ENCODE measurements at regions not wholly inside any gene's neighbourhood (a gene's known extent, or its start where the extent isn't known, plus 50 kb on each side); places are given as distances from the start of the nearest gene placed in this dataset.

DNA sequence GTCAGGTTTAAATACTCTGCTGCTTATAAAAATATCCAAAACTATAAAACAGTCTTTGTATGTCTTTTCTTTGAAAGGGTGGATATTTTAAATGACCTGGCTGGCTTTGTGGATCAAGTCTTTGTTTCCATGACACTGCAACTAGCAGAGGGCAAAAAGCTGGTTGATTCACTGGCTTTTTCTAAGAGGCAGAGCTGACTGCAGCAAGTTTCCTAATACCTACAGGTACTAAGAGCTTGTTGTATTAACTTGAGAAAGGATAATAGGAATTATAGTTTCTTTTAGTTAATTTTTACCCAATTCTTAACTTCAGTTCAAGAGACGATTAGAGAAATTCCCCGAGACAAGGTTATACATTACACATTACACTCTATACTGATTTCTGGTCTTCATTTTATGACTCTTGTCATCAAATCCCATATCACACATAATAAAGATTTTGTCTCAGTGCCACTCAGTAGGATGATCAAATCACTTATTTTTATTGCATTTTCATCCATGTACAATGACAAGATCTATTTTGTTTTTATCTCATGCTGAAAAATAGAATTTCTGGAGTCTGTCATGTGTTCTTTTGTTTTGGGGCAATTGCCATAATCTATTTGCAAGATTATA lies 120.1 kb upstream of the RIMS1 start:
- Mint-ChIP-seq H3K27ac (no peak overlapping the region), H3K36me3 (ENCODE audit: low read depth) (no peaks in the 10 kb centered on the region), H3K4me3 (no peak overlapping the region), H3K27me3 (ENCODE audit: insufficient read depth) (peaks cover 13% of the 10 kb centered on the region), H3K4me1 (ENCODE audit: low read depth) (no peaks in the 10 kb centered on the region), H3K9me3 (no peaks in the 10 kb centered on the region)
- TF ChIP-seq CTCF (IDR thresholded peaks at IDR 0.05), result no peak
- DNase-seq, result no peak

- no peak for DNase-seq
- Mint-ChIP-seq H3K9me3 (no peaks in the 10 kb centered on the region), H3K27ac (no peak overlapping the region), H3K4me3 (no peak overlapping the region), H3K4me1 (ENCODE audit: low read depth) (no peaks in the 10 kb centered on the region), H3K36me3 (ENCODE audit: low read depth) (no peaks in the 10 kb centered on the region), H3K27me3 (ENCODE audit: insufficient read depth) (peaks cover 13% of the 10 kb centered on the region)
- no peak for TF ChIP-seq CTCF (IDR thresholded peaks at IDR 0.05)
Measured at GRCh38 chr6:71766796-71767195, 119.6 kb upstream of the RIMS1 start.

- Mint-ChIP-seq H3K27ac (no peak overlapping the region), H3K4me3 (no peak overlapping the region), H3K36me3 (ENCODE audit: low read depth) (no peaks in the 10 kb centered on the region), H3K9me3 (no peaks in the 10 kb centered on the region), H3K4me1 (ENCODE audit: low read depth) (no peaks in the 10 kb centered on the region), H3K27me3 (ENCODE audit: insufficient read depth) (peaks cover 10% of the 10 kb centered on the region)
- no peak for DNase-seq
- TF ChIP-seq CTCF (IDR thresholded peaks at IDR 0.05), result no peak
Measured at GRCh38 chr6:71768356-71768755, 118.0 kb upstream of the RIMS1 start.

DNA sequence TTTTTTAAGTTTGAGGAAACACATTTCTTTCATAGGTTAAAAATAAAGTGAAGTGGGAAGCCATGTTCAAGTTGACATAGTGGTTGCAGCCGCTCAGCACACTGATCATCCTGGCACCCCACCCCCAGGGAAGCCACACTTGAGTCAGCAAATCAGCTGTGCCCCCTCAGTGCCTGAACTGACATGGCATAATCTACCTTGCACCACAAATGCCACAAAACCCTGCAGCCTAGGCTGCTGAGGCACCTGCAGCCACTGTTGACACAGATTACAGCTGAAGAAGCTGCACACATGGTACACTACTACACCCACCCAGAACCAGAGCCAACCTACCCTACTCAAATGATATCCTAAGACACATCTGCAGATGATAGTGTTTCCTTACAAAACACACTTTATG lies 77.5 kb upstream of the RIMS1 start:
- no peak for TF ChIP-seq CTCF (IDR thresholded peaks at IDR 0.05)
- no peak for DNase-seq
- no peaks in the 10 kb centered on the region for H3K4me1 Mint-ChIP-seq (ENCODE audit: low read depth)
- no peak overlapping the region for H3K27ac Mint-ChIP-seq
- peaks cover 16% of the 10 kb centered on the region for H3K36me3 Mint-ChIP-seq (ENCODE audit: low read depth)
- H3K4me3 Mint-ChIP-seq, result no peak overlapping the region
- no peaks in the 10 kb centered on the region for H3K27me3 Mint-ChIP-seq (ENCODE audit: insufficient read depth)
- peaks cover 26% of the 10 kb centered on the region for H3K9me3 Mint-ChIP-seq

DNA sequence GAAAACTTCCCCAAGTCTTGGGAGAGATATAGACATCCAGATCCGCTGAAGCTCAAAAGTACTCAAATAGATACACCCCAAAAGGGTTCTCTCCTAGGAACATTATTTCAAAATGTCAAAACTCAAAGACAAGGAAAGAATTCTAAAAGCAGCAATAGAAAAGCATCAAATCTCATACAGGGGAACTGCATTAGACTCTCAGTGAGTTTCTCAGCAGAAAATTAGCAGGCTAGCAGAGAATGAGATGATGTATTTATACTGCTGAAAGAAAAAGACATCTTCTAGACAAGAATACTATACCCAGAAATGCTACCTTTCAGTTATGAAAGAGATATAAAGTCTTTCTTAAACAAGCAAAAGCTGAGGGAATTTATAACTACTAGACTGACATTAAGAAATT lies 75.5 kb upstream of the RIMS1 start:
- no peak for DNase-seq
- H3K36me3 Mint-ChIP-seq (ENCODE audit: low read depth), result peaks cover 16% of the 10 kb centered on the region
- peaks cover 26% of the 10 kb centered on the region for H3K9me3 Mint-ChIP-seq

More for the DNA sequence above, 75.5 kb upstream of the RIMS1 start:
- no peak overlapping the region for H3K27ac Mint-ChIP-seq
- H3K4me1 Mint-ChIP-seq (ENCODE audit: low read depth), result no peaks in the 10 kb centered on the region
- H3K4me3 Mint-ChIP-seq, result no peak overlapping the region
- no peaks in the 10 kb centered on the region; the same call in 1 of the 2 replicates for H3K27me3 Mint-ChIP-seq (ENCODE audit: insufficient read depth)
- no peak for TF ChIP-seq CTCF (IDR thresholded peaks at IDR 0.05)
